HG03103 (cell line): ENCODE measurements at regions not wholly inside any gene's neighbourhood (a gene's known extent, or its start where the extent isn't known, plus 50 kb on each side); places are given as distances from the start of the nearest gene placed in this dataset.

ENCODE experiments used
- ATAC-seq: cut with Tn5 transposase; IDR thresholded peaks from one replicate; pipeline ENCODE4 v1.9.1; 2021; ENCODE audit warnings: low read depth; ENCODE audit not compliant: unreplicated experiment

- no peak for ATAC-seq
Observed at GRCh38 chr18:22033085-22033484, 136.3 kb upstream of the GATA6 start.

- ATAC-seq = no peak
Observed at GRCh38 chr18:22034276-22034675, 135.1 kb upstream of the GATA6 start.

- ATAC-seq = no peak
Observed at GRCh38 chr18:22040533-22040932, 128.9 kb upstream of the GATA6 start.

- no peak for ATAC-seq
Observed at GRCh38 chr18:22043837-22044236, 125.6 kb upstream of the GATA6 start.

- no peak for ATAC-seq
Observed at GRCh38 chr18:22044474-22045220, 124.7 kb upstream of the GATA6 start.

- ATAC-seq = no peak
Observed at GRCh38 chr18:22045221-22045918, 124.0 kb upstream of the GATA6 start.

- ATAC-seq = no peak
Observed at GRCh38 chr18:22046473-22046872, 122.9 kb upstream of the GATA6 start.

- no peak for ATAC-seq
Observed at GRCh38 chr18:22047485-22047884, 121.9 kb upstream of the GATA6 start.

- ATAC-seq = no peak
Observed at GRCh38 chr18:22048221-22048620, 121.2 kb upstream of the GATA6 start.

- ATAC-seq = no peak
Observed at GRCh38 chr18:22048932-22049615, 120.3 kb upstream of the GATA6 start.

GRCh38 chr18:22052405-22053105, 116.8 kb upstream of the GATA6 start:
- no peak for ATAC-seq

- no peak for ATAC-seq
Observed at GRCh38 chr18:22055466-22056238, 113.7 kb upstream of the GATA6 start.

GRCh38 chr18:22056950-22057349, 112.4 kb upstream of the GATA6 start:
- ATAC-seq = no peak

GRCh38 chr18:22057908-22058527, 111.4 kb upstream of the GATA6 start:
- no peak for ATAC-seq

GRCh38 chr18:22060361-22060760, 109.0 kb upstream of the GATA6 start:
- no peak for ATAC-seq

GRCh38 chr18:22063102-22063501, 106.3 kb upstream of the GATA6 start:
- ATAC-seq = no peak

GRCh38 chr18:22063672-22064071, 105.7 kb upstream of the GATA6 start:
- no peak for ATAC-seq

GRCh38 chr18:22064581-22064980, 104.8 kb upstream of the GATA6 start:
- ATAC-seq = no peak

- ATAC-seq = no peak
Observed at GRCh38 chr18:22065311-22065710, 104.1 kb upstream of the GATA6 start.

GRCh38 chr18:22066083-22066485, 103.3 kb upstream of the GATA6 start:
- no peak for ATAC-seq
